H9 (cell line): ENCODE measurements at regions not wholly inside any gene's neighbourhood (a gene's known extent, or its start where the extent isn't known, plus 50 kb on each side); places are given as distances from the start of the nearest gene placed in this dataset.

Source experiments
- DNase-seq: peaks from one replicate; pipeline ENCODE4 v3.0.0-alpha.2; 2017
- H2AFZ ChIP-seq: one replicate; pipeline ENCODE4 v1.6.1; 2013; ENCODE audit warnings: mild to moderate bottlenecking, low read length, control low read depth, moderate library complexity
- H2AK5ac ChIP-seq: 2 replicates; pipeline ENCODE4 v1.6.1; 2013; ENCODE audit warnings: low read length, control low read depth, mixed read lengths; ENCODE audit not compliant: insufficient read length
- H2BK120ac ChIP-seq: one replicate; pipeline ENCODE4 v1.6.1; 2013; ENCODE audit warnings: low read depth, mild to moderate bottlenecking, low read length, control low read depth, inconsistent platforms; ENCODE audit not compliant: poor library complexity, severe bottlenecking
- H2BK12ac ChIP-seq: 2 replicates; pipeline ENCODE4 v1.6.1; 2013; ENCODE audit warnings: low read length, control low read depth, mixed read lengths, low read depth; ENCODE audit not compliant: insufficient read length
- H2BK15ac ChIP-seq: 2 replicates; pipeline ENCODE4 v1.6.1; 2013; ENCODE audit warnings: low read depth, low read length, control low read depth
- H2BK20ac ChIP-seq: one replicate; pipeline ENCODE4 v1.6.1; 2013; ENCODE audit warnings: low read depth, mild to moderate bottlenecking, low read length, control low read depth, inconsistent platforms; ENCODE audit not compliant: poor library complexity, severe bottlenecking
- H2BK5ac ChIP-seq: 2 replicates; pipeline ENCODE4 v1.6.1; 2013; ENCODE audit warnings: low read length, control low read depth, mixed read lengths; ENCODE audit not compliant: insufficient read length
- H3K14ac ChIP-seq: 2 replicates; pipeline ENCODE4 v1.6.1; 2013; ENCODE audit warnings: low read length, control low read depth; ENCODE audit not compliant: insufficient read depth
- H3K18ac ChIP-seq: 2 replicates; pipeline ENCODE4 v1.6.1; 2013; ENCODE audit warnings: low read depth, mild to moderate bottlenecking, mixed read lengths, low read length, control low read depth; ENCODE audit not compliant: insufficient read length
- H3K23ac ChIP-seq: 2 replicates; pipeline ENCODE4 v1.6.1; 2013; ENCODE audit warnings: low read length, control low read depth, mixed read lengths, low read depth; ENCODE audit not compliant: insufficient read length
- H3K23me2 ChIP-seq: 2 replicates; pipeline ENCODE4 v1.6.1; 2013; ENCODE audit warnings: low read depth, mild to moderate bottlenecking, mixed read lengths, low read length, control low read depth; ENCODE audit not compliant: insufficient read length, poor library complexity, severe bottlenecking
- H3K27ac ChIP-seq: 2 replicates; pipeline ENCODE4 v1.5.1; 2013; ENCODE audit warnings: low read length, control low read depth, mixed read lengths, low read depth; ENCODE audit not compliant: insufficient read length
- H3K27me3 ChIP-seq: 2 replicates; pipeline ENCODE4 v1.6.1; 2013; ENCODE audit warnings: low read length, control low read depth, inconsistent platforms; ENCODE audit not compliant: insufficient read depth
- H3K4ac ChIP-seq: 2 replicates; pipeline ENCODE4 v1.6.1; 2013; ENCODE audit warnings: low read depth, mild to moderate bottlenecking, control low read depth, inconsistent platforms, low read length, moderate library complexity
- H3K4me1 ChIP-seq: 2 replicates; pipeline ENCODE4 v1.6.1; 2013; ENCODE audit warnings: low read length, control low read depth, inconsistent platforms; ENCODE audit not compliant: insufficient read depth
- H3K4me2 ChIP-seq: 2 replicates; pipeline ENCODE4 v1.6.1; 2013; ENCODE audit warnings: low read length, control low read depth, mixed read lengths; ENCODE audit not compliant: insufficient read length, insufficient read depth
- H3K56ac ChIP-seq: 2 replicates; pipeline ENCODE4 v1.6.1; 2013; ENCODE audit warnings: low read depth, mild to moderate bottlenecking, mixed read lengths, low read length, control low read depth; ENCODE audit not compliant: insufficient read length
- H3K79me1 ChIP-seq: 2 replicates; pipeline ENCODE4 v1.6.1; 2013; ENCODE audit warnings: low read depth, mild to moderate bottlenecking, moderate library complexity, low read length, control low read depth, inconsistent platforms; ENCODE audit not compliant: insufficient read depth, poor library complexity, severe bottlenecking
- H3K79me2 ChIP-seq: 2 replicates; pipeline ENCODE4 v1.6.1; 2013; ENCODE audit warnings: low read length, control low read depth, inconsistent platforms; ENCODE audit not compliant: insufficient read depth
- H3K9ac ChIP-seq: 2 replicates; pipeline ENCODE4 v1.6.1; 2013; ENCODE audit warnings: low read length, control low read depth, mixed read lengths; ENCODE audit not compliant: insufficient read length; ENCODE audit errors: extremely low read depth
- H3K9me3 ChIP-seq: one replicate; pipeline ENCODE4 v1.6.1; 2013; ENCODE audit warnings: low read depth, low read length, inconsistent platforms; ENCODE audit not compliant: control insufficient read depth
- H3T11ph ChIP-seq: one replicate; pipeline ENCODE4 v1.6.1; 2013; ENCODE audit warnings: mild to moderate bottlenecking, low read length, control low read depth, inconsistent platforms
- H4K20me1 ChIP-seq: one replicate; pipeline ENCODE4 v1.6.1; 2013; ENCODE audit not compliant: control insufficient read depth, insufficient read length, insufficient read depth
- H4K5ac ChIP-seq: 2 replicates; pipeline ENCODE4 v1.6.1; 2013; ENCODE audit warnings: low read depth, mild to moderate bottlenecking, mixed read lengths, low read length, control low read depth; ENCODE audit not compliant: insufficient read length
- H4K8ac ChIP-seq: replicated peaks from 2 replicates; pipeline ENCODE4 v1.6.1; 2013; ENCODE audit warnings: low read length, control low read depth, mixed read lengths, low read depth; ENCODE audit not compliant: insufficient read length
- H4K91ac ChIP-seq: 2 replicates; pipeline ENCODE4 v1.6.1; 2013; ENCODE audit warnings: low read depth, mild to moderate bottlenecking, moderate library complexity, mixed read lengths, low read length, control low read depth; ENCODE audit not compliant: insufficient read length
- H3K27ac Mint-ChIP-seq, 3 experiments: 2 replicates in 2 of 3; 3 replicates in 1 of 3; pipeline ENCODE4 v1.8.0; 2020 to 2021; ENCODE audit warnings: mixed read lengths in 3 of 3, mild to moderate bottlenecking in 1 of 3, moderate library complexity in 1 of 3
- H3K27me3 Mint-ChIP-seq: 2 replicates; pipeline ENCODE4 v1.8.0; 2021; ENCODE audit warnings: low read depth, mild to moderate bottlenecking, moderate library complexity, mixed read lengths
- H3K36me3 Mint-ChIP-seq, 3 experiments: 2 replicates in 2 of 3; 3 replicates in 1 of 3; pipeline ENCODE4 v1.8.0; 2020 to 2021; ENCODE audit warnings: low read depth in 3 of 3, mixed read lengths in 3 of 3; ENCODE audit not compliant: insufficient read depth in 1 of 3
- H3K4me1 Mint-ChIP-seq, 2 experiments: 2 replicates each; pipeline ENCODE4 v1.8.0; 2020; ENCODE audit warnings: mixed read lengths in 2 of 2
- H3K4me3 Mint-ChIP-seq, 2 experiments: 2 replicates in 1 of 2; 3 replicates in 1 of 2; pipeline ENCODE4 v1.8.0; 2020 to 2021; ENCODE audit warnings: mild to moderate bottlenecking in 2 of 2, mixed read lengths in 2 of 2, moderate library complexity in 1 of 2
- H3K9me3 Mint-ChIP-seq, 2 experiments: 2 replicates in 1 of 2; 3 replicates in 1 of 2; pipeline ENCODE4 v1.8.0; 2020; ENCODE audit warnings: mild to moderate bottlenecking in 2 of 2, mixed read lengths in 2 of 2, moderate library complexity in 1 of 2
- WGBS: extraction: QIAGEN DNeasy Blood & Tissue Kit; methylation state at CpG from one replicate; pipeline ENCODE4 v1.1.7; 2013; ENCODE audit warnings: missing lambda C conversion rate, low lambda C conversion rate, mixed read lengths; ENCODE audit not compliant: insufficient read length; ENCODE audit errors: extremely low coverage; 5-methylcytosine and 5-hydroxymethylcytosine counted together
- TF ChIP-seq, protein P1 (sequence below): fragments of 200-600 bp; sonication (generic); conservative IDR thresholded peaks from 3 replicates; pipeline ENCODE4 v1.8.0; 2021; ENCODE audit warnings: antibody characterized with exemption, mild to moderate bottlenecking

DNA sequence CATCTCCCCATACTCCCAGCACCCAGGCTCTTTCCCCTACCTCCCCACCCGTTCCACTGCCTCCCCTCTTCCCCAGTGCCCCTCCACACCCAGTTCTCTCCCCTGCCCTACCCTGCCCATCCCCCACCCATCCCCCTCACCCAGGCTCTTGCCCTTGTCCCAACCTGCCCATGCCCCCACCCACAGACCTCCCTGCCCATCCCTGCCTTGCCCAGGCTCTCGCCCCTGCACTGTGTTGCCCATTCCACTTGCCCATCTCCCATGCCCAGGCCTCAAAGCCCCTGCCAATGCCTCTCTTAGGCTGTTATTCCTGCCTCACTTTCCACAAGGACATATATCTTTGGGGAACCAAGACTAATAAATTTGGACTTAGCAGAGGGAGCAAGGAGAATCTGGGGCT is 262.6 kb upstream of the CXCL12 start:
- no peak overlapping the region for H4K8ac ChIP-seq
- no peaks in the 10 kb centered on the region for H3K4me1 ChIP-seq
- H3K23me2 ChIP-seq = no peaks in the 10 kb centered on the region
- WGBS = no CpG with 5 or more reads among the region's 2 CpGs
- no peak overlapping the region for H2BK120ac ChIP-seq
- H2BK12ac ChIP-seq = no peak overlapping the region
- TF ChIP-seq, protein P1, sequence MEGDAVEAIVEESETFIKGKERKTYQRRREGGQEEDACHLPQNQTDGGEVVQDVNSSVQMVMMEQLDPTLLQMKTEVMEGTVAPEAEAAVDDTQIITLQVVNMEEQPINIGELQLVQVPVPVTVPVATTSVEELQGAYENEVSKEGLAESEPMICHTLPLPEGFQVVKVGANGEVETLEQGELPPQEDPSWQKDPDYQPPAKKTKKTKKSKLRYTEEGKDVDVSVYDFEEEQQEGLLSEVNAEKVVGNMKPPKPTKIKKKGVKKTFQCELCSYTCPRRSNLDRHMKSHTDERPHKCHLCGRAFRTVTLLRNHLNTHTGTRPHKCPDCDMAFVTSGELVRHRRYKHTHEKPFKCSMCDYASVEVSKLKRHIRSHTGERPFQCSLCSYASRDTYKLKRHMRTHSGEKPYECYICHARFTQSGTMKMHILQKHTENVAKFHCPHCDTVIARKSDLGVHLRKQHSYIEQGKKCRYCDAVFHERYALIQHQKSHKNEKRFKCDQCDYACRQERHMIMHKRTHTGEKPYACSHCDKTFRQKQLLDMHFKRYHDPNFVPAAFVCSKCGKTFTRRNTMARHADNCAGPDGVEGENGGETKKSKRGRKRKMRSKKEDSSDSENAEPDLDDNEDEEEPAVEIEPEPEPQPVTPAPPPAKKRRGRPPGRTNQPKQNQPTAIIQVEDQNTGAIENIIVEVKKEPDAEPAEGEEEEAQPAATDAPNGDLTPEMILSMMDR = no peak
- no peak overlapping the region for H3K23ac ChIP-seq
- H3K79me2 ChIP-seq = no peaks in the 10 kb centered on the region
- H3K27me3 ChIP-seq = no peaks in the 10 kb centered on the region
- no peak overlapping the region for H3K18ac ChIP-seq
- no peak for DNase-seq
- peaks cover 2% of the 10 kb centered on the region; the same call in 1 of the 2 replicates for H3K27me3 Mint-ChIP-seq
- no peaks in the 10 kb centered on the region for H4K20me1 ChIP-seq
- no peaks in the 10 kb centered on the region for H3K9me3 ChIP-seq
- H2BK20ac ChIP-seq = no peak overlapping the region
- H3K4me1 Mint-ChIP-seq = no peaks in the 10 kb centered on the region
- peaks cover 0 to 9% (median 0%) of the 10 kb centered on the region in 3 experiments; a peak in 1 of 7 replicates for H3K36me3 Mint-ChIP-seq
- H3T11ph ChIP-seq = no peak overlapping the region
- H3K9ac ChIP-seq = no peak overlapping the region
- H3K27ac Mint-ChIP-seq = no peak overlapping the region
- no peak overlapping the region for H4K91ac ChIP-seq
- H4K5ac ChIP-seq = no peak overlapping the region
- H3K4me2 ChIP-seq = no peak overlapping the region
- no peak overlapping the region for H3K4ac ChIP-seq
- H2AK5ac ChIP-seq = no peak overlapping the region
- no peak overlapping the region for H2BK15ac ChIP-seq
- H3K14ac ChIP-seq = no peak overlapping the region
- no peak overlapping the region for H2AFZ ChIP-seq
- H2BK5ac ChIP-seq = no peak overlapping the region
- H3K9me3 Mint-ChIP-seq = peaks cover 2 to 4% of the 10 kb centered on the region in 2 experiments; a peak in 1 of 5 replicates
- H3K56ac ChIP-seq = no peak overlapping the region
- no peaks in the 10 kb centered on the region for H3K79me1 ChIP-seq
- H3K27ac ChIP-seq = no peak overlapping the region
- H3K4me3 Mint-ChIP-seq = no peak overlapping the region
